Iris pigment epithelial cell (primary cell): ENCODE measurements at regions not wholly inside any gene's neighbourhood (a gene's known extent, or its start where the extent isn't known, plus 50 kb on each side); places are given as distances from the start of the nearest gene placed in this dataset.

Experiments used
- DNase-seq: peaks from one replicate; pipeline ENCODE4 v3.0.0-alpha.2; 2011; ENCODE audit warnings: low read depth

- no peak for DNase-seq
Measured at GRCh38 chr4:185862340-185862739, 50.3 kb upstream of the SORBS2 start.

GRCh38 chr4:185863946-185864345 lies 52.0 kb upstream of the SORBS2 start:
- DNase-seq = no peak

- peak; percentile 85 for DNase-seq
Measured at GRCh38 chr4:185865901-185866328, 53.9 kb upstream of the SORBS2 start.

GRCh38 chr4:185867770-185868169 lies 55.8 kb upstream of the SORBS2 start:
- no peak for DNase-seq

GRCh38 chr4:185868983-185869382 lies 57.0 kb upstream of the SORBS2 start:
- DNase-seq = peak; percentile 30

- DNase-seq = no peak
Measured at GRCh38 chr4:185869427-185869826, 57.4 kb upstream of the SORBS2 start.

- DNase-seq = no peak
Measured at GRCh38 chr4:185870366-185870765, 58.4 kb upstream of the SORBS2 start.

GRCh38 chr4:185872747-185873380 lies 60.9 kb upstream of the SORBS2 start:
- DNase-seq = peak; percentile 68

- DNase-seq = peak; percentile 75
Measured at GRCh38 chr4:185874516-185875230, 62.7 kb upstream of the SORBS2 start.

- DNase-seq = no peak
Measured at GRCh38 chr4:185875316-185875907, 63.4 kb upstream of the SORBS2 start.

GRCh38 chr4:185878633-185879032 lies 66.6 kb upstream of the SORBS2 start:
- no peak for DNase-seq

GRCh38 chr4:185879666-185880312 lies 67.8 kb upstream of the SORBS2 start:
- no peak for DNase-seq

GRCh38 chr4:185880571-185880970 lies 68.6 kb upstream of the SORBS2 start:
- no peak for DNase-seq

- DNase-seq = peak; percentile 36
Measured at GRCh38 chr4:185881430-185881829, 69.4 kb upstream of the SORBS2 start.

- no peak for DNase-seq
Measured at GRCh38 chr4:185883591-185883990, 71.6 kb upstream of the SORBS2 start.

- no peak for DNase-seq
Measured at GRCh38 chr4:185885075-185885474, 73.1 kb upstream of the SORBS2 start.

GRCh38 chr4:185885604-185886003 lies 73.6 kb upstream of the SORBS2 start:
- no peak for DNase-seq

- DNase-seq = no peak
Measured at GRCh38 chr4:185886832-185887524, 75.0 kb upstream of the SORBS2 start.

- DNase-seq = no peak
Measured at GRCh38 chr4:185888676-185889075, 76.7 kb upstream of the SORBS2 start.

- no peak for DNase-seq
Measured at GRCh38 chr4:185889585-185889984, 77.6 kb upstream of the SORBS2 start.

- DNase-seq = no peak
Measured at GRCh38 chr4:185890196-185890595, 78.2 kb upstream of the SORBS2 start.

GRCh38 chr4:185892165-185892564 lies 80.2 kb upstream of the SORBS2 start:
- no peak for DNase-seq
